GM19240 (cell line): ENCODE measurements at regions not wholly inside any gene's neighbourhood (a gene's known extent, or its start where the extent isn't known, plus 50 kb on each side); places are given as distances from the start of the nearest gene placed in this dataset.

Experiments used
- DNase-seq: peaks from one replicate; pipeline ENCODE4 v3.0.0; 2011; ENCODE audit warnings: low spot score; ENCODE audit not compliant: insufficient read length

DNA sequence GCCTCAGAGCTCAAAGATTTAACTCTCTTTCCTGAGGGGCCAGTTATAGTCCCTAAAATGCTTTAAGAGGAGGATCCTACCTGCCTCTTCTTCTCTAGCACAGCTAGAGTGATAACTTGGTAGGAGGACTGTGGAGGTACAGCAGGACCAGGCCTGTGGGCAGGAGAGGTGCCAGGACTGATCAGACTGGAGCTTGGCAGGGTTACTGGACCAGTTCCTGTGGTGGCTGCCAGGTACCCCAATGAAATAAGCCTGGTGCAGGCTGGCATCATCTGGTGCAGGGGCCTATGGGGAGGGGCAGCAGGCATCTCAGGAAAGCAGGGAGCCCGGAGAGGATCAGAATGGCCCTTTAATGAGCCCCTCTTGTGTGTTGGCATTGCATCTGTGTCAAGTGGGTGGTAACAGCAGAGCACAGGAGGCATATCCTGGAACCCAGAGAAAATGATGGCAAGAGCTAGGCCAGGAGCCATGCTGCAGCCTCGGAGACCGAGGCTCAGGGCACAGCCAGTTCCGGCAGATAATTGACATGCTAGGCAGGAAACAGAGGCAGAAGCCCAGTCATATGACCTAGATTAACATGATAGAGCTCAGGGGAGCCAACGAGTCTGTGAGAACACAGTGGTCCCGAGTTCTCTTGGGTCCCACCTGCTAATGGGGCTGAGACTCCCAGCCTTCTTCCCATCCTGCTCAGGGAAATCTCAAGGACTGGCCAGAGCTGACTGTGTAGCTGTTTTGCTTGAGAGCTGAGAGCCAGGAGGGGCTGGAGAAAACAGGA is 187.5 kb upstream of the ZBED5 start:
- no peak for DNase-seq

- DNase-seq = no peak
These were observed 186.4 kb upstream of the ZBED5 start for GRCh38 chr11:11044137-11044855.

GRCh38 chr11:11043721-11044120 is 185.9 kb upstream of the ZBED5 start:
- DNase-seq = no peak

GRCh38 chr11:11039208-11039965 is 181.5 kb upstream of the ZBED5 start:
- DNase-seq = no peak

GRCh38 chr11:11038782-11039181 is 180.9 kb upstream of the ZBED5 start:
- DNase-seq = no peak

GRCh38 chr11:11038352-11038751 is 180.5 kb upstream of the ZBED5 start:
- no peak for DNase-seq

- no peak for DNase-seq
These were observed 179.2 kb upstream of the ZBED5 start for GRCh38 chr11:11036848-11037732.

- no peak for DNase-seq
These were observed 178.5 kb upstream of the ZBED5 start for GRCh38 chr11:11036185-11036847.

- no peak for DNase-seq
These were observed 177.5 kb upstream of the ZBED5 start for GRCh38 chr11:11035331-11035730.

DNA sequence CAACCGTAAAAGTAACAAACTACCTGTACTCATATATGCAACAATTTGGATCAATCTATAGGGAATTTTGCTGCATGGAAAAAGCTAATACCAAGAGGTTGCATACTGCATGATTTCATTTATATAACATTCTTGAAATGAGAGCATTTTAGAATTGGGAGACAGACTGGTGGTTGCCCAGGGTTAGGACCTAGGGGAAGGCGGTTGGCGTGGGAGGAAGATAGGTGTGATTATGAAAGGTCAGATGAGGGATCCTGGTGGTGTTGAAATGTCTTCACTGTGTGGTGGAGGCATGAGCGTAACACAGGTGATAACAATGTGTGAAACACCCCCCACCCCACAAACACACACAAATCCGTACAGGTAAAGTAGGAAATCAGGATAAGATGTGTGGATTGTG is 176.6 kb upstream of the ZBED5 start:
- DNase-seq = no peak

GRCh38 chr11:11032066-11032465 is 174.2 kb upstream of the ZBED5 start:
- DNase-seq = no peak

GRCh38 chr11:11029027-11029426 is 171.2 kb upstream of the ZBED5 start:
- DNase-seq = no peak

DNA sequence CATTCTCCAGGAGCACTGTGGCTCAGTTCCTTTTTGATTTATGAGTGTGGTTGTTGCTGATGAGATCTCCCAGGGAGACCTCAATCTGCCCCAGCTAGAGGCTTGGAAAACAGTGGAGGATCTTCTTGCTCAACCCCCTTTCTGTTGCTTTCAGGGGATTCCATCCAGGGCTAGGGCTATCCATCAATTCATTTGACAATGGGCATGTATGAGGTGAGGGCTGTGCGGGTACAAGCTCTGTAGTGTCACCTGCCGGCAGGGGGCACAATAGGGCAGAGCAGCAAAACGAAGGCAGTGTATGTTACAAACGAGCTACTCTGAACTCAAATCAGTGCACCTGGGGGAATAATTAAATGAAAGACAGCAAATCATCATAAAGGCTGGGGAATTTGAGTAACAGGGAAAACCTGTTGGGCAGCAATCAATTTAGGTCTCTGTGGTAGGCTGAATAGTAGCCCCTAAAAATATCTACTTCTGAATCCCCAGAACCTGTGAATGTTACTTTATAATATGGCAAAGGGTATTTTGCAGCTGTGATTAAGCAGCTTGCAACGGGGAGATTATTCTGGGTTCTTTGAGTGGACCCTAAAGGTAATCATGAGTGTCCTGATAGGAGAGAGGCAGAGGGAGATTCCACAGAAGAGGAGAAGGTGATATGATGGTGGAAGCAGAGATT is 170.3 kb upstream of the ZBED5 start:
- DNase-seq = peak; percentile 21

- no peak for DNase-seq
These were observed 169.4 kb upstream of the ZBED5 start for GRCh38 chr11:11027288-11027687.

DNA sequence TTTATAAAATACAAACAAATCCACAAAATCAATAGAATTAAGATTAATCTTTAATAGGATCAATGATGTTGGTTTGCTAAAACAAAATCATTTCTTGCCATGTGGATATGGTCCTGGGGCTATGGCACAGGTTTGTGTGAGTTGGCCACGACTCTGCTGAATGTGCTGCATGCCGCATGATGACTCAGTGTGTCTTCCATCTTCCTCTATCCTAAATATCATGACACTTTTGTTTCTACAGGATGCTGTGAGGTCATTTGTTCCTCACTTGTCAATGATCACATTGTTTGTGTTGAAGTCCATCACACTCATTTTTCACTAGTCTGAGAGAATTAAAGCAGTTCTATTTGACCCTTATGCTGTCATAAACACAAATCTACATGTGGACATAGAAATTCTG is 167.2 kb upstream of the ZBED5 start:
- no peak for DNase-seq

DNA sequence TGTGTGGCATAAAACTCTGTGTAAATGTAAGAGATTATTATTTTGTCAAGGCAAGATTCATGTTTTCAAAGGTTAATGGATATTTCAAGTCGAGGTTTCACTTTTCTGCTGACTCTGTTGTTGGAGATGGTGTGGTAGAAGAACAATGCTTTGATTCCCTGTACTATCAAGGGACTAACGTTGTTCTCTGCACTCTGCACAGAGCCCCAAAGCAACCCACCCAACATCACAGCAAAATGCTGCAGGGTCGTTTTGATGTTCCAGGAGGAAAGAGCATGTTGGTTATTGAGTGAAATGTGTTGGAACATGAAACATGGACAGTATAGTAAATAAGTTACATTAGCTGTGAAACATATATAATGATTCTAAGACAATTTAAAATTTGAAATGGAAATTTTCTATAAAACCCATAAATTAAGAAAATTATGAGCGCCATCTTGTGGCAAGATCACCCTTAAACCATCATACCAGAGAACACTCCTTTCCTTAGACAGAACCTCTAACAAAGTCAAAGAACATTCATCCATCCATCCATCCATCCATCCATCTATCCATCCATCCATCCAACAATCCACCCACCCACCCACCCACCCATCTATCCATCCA is 164.4 kb upstream of the ZBED5 start:
- DNase-seq = no peak

- DNase-seq = no peak
These were observed 163.7 kb upstream of the ZBED5 start for GRCh38 chr11:11021563-11021962.

DNA sequence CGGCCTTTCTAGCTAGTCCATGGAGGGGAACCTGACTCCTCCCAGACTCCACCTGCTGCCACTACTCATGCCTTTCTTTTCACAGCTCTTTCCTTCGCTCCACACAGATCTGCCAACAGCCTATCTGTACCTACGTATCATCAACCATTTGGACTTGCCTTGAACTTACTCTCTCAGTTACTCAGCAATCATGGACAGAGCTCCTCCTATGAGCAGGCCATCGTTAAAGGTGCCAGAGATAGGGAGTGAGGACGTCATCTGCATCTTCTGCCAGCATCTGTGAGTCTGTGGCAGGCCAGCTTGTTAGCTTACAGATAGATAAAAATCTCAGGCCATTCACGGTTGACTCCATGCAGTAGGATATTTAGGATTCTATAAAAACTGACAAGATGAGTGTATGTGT is 162.9 kb upstream of the ZBED5 start:
- no peak for DNase-seq

DNA sequence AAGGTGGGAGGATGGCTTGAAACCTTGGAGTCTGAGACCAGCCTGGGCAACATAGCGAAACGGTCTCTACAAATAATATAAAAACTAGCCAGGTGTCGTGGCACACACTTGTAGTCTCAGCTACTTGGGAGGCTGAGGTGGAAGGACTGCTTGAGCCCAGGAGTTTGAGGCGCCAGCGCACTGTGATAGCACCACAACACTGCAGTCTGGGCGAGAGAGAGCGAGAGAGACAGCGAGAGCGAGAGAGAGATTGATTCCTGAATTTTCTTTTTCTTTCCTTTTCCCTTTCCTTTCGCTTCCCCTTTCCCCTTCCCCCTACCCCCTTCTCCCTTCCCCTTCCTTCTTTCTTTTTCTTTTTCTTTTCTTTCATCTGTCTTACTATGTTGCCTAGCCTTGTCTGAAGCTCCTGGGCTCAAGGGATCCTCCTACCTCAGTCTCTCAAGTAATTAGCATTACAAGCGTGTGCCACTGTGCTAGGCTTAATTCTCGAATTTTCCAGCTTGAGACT is 162.4 kb upstream of the ZBED5 start:
- no peak for DNase-seq

DNA sequence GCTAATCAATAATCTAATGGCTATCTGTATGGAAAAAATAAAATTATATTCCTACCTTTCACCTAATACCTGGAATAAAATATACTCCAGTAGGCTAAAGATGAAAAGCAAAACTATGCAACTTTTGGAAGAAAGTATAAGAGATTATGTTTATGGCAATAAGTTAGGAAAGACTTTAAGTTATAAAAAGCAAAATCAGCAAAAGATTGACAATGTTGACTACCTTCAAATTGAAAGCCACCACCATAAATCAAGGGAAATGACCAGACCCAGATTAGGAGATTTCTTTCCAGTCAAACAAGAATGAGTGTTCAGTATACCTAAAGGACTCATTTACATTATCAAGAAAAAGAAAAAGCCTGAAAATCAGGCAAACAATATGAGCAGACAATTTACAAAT is 159.1 kb upstream of the ZBED5 start:
- DNase-seq = no peak
